Iris pigment epithelial cell (primary cell): ENCODE measurements at regions not wholly inside any gene's neighbourhood (a gene's known extent, or its start where the extent isn't known, plus 50 kb on each side); places are given as distances from the start of the nearest gene placed in this dataset.

Experiments used
- DNase-seq: peaks from one replicate; pipeline ENCODE4 v3.0.0-alpha.2; 2011; ENCODE audit warnings: low read depth

DNA sequence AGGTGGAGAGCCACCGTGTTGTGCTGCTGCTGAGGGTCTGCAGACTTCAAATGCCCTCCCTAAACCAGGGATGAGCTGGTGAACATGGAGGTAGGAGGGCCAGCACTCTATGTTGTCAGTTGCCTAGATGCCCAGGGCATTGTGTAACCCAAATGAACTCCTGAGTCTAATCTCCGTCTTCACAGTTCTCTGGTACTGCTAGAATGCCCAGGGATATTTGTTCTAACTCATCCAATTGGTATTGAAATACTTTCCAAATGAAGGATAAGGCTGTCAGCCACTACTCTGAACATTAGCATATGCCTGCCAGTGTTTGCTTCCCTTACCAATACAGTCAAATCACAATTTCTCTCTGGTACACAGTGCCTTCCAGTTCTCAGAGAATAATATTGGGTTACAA, 492.6 kb downstream of the SLC4A3 start:
- DNase-seq, result no peak

DNA sequence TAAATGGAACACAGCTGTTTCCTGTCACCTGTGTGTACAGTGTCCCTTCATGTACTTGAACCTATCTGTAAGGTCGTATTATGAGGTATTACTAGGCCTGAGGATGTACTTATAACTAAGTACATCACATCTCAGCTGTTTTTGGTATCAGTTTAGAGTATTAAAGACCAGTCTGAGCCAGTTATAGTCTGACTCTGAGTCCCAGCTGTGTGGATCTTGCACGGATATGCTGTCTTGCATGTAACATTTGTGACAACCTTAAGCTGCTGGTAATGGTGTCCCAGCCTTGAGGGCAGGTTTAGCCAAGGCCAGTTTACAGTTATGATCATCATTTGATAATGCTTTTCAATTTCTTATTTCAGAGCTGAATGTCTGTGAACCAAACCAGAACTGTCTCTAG, 496.3 kb downstream of the SLC4A3 start:
- DNase-seq, result no peak

DNA sequence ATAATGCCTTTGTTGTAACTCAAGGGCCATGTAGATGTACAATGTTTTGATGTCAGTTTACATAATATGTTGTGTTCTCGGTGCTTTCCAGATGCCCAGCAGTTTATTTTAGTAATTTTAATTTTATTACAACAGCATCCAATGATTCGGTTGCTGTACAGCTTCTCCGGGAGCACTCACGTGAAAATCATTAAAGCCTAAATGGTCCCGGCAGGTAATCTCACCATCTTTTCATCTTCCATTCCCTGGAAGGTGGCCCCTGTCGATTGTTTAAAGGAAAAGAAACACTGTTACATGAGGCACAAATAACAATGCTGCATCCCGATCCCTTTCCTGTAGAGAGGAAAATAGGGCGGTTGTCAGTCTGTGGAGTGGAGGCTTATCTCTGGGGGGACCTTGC, 498.1 kb downstream of the SLC4A3 start:
- no peak for DNase-seq

DNA sequence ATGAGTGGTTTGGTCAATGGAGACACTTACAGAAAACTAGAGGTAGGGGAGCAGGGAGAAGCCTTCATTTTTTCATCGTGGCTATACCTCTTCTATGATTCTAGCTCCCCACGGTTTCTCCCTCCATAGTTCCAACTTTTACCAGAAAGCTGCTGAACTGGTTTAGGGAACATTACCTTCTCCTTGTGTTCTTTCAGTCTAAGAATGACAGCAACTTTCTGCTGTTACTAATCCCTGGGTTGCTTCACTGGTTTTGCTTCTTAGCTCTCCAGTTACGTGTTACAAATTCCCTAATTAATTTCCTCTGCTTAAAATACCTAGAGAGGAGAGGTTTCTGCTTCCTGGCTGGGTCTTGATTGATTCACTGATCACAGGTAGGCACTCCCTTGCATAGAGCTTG, 499.9 kb downstream of the SLC4A3 start:
- DNase-seq, result no peak

DNA sequence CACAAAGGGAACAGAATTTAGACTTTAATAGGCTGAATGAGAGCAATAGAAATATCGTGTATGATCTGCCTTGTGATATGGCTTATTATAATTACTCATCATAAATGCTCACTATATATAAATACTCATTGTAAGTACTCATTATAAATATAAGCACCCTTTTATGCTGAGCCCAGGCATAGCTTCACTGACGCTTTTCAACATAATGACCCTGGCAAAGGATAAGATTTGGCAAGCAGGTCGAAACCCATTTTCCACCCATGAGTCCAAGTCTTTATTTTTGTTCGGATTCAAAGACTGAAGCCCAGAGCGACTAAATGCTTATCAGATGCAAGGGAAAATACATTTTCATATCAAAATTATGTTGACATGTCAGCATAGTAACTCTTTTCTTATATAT, 500.4 kb downstream of the SLC4A3 start:
- DNase-seq, result no peak

DNA sequence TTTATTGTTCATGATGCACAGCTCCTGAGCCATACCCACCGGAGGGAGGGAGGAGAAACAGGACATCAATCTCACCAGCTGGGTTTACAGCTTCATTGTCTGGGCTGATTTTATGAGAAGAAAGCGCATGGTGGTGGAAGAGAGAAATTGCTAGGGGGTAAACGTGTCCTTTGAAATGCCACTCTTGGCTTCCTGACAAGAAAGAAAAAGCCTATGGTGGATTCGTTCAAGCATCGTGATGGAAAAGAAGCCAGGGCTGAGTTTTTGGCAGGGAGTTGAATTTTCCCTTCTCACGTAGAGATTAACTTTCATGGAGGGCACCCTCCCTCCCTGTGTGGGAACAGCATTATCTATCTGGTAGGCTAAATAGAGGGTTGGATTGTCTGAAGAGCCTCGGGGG, 502.0 kb downstream of the SLC4A3 start:
- no peak for DNase-seq

DNA sequence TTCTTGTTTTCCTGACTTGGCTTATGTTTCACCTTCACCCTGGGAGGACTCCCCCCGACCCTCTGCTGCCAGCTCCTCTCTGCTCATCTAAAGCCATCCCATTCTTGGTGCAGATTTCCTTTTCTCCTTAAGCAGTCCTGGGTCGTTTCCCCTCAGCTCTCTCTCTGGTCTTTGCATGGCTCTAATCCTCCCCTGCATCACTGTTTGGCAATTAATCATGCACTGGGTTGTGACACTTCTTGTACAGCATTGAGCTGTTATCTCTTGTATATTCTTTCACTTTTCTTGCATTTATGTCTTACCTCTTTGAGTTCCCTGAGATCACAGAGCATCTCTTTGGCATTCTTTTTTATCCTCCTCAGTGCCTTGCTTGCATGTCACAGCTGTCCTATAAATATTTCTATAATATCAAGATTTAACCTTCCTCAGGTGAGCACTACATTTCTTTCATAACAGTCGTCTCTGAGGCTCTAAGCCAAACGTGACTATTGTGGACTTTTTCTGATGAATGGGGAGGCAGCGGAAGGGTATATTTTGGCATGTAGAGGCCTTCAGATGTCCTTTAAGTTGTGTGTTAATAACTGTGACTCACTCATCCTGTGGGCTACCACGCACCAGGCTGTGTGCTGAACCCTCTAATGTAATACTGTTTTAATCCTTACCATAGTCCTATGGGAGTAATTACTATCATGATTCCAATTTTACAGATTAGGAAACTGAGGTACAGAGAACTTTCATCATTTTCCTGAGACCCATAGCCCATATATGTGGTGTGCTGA, 507.5 kb downstream of the SLC4A3 start:
- DNase-seq, result peak; percentile 65

DNA sequence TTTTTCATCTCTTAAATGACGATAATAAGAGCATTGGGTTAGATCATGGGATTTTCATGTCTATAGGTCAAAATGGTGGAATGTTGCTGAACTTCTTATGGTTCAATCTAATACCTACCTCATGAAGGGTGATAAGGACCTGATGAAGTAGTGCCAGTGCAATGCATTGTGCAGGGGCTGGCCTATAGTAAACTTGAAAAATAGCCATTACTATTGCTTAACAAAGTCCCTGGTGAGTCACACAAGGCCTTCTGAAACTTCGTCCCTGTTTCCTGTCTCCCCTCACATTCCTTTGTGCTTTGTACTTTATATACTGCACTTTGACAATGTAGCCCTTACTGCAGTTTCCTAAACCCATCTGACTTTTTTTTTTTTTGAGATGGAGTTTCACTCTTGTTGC, 515.9 kb downstream of the SLC4A3 start:
- peak; percentile 81 for DNase-seq

DNA sequence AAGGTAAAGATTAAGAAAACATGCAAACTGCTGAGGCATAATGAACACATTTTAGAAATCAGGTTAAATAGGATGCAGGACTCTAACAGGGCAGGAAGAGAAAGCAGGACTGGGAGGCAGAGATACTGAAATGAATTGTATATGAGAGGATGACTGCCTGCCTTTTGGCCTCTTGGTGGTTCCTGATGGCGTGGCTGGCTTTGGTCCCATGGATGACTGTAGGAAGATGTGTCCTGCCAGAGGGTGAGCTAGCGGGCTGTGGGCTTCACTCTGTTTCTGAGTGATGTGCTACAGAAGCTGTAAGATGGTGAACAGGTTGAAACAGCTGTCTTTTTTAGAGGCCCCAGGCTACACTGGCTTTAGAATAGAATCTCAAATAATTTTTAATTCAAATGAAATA, 517.0 kb downstream of the SLC4A3 start:
- DNase-seq, result peak; percentile 59

DNA sequence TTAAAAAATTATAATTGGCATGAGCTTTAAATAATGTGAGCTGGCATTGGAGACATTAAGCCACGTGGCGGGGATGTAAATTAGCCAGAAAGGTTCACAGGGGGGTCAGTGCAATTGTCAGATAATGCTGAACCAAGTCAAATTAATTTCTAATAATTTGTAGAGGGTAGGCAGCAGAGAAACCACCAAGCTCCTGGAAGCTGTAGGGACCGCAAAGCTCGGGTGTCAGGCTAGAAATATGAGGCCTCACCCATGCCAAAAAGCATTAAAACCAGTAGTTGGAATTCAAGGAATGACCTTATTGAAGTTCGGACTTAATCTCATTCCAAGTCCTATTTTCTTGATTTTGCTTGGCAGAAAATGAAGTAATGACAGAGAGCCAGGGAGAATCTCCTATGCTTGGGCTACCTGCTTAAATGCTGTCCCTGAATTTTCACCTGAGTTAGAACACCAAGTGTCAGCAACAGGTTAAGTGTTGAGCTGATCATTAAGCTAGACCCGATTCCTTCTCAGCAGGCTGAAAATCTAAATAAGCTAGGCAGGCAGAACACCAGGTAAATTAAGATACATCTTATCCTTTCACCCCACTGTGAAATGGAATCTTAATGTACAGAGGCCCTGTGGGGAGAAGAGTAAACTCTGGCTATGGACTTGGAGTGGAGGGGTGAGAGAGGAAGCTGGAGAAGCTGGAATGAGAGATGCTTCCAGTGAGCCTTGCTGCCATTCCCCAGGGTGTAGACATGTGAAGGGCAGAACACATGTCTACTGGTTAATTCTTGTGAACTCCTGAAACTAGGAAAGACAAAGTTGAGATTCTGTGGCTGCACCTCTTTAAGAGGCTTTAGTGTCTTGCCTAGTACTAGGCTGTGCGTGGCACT, 520.0 kb downstream of the SLC4A3 start:
- peak; percentile 67 for DNase-seq

DNA sequence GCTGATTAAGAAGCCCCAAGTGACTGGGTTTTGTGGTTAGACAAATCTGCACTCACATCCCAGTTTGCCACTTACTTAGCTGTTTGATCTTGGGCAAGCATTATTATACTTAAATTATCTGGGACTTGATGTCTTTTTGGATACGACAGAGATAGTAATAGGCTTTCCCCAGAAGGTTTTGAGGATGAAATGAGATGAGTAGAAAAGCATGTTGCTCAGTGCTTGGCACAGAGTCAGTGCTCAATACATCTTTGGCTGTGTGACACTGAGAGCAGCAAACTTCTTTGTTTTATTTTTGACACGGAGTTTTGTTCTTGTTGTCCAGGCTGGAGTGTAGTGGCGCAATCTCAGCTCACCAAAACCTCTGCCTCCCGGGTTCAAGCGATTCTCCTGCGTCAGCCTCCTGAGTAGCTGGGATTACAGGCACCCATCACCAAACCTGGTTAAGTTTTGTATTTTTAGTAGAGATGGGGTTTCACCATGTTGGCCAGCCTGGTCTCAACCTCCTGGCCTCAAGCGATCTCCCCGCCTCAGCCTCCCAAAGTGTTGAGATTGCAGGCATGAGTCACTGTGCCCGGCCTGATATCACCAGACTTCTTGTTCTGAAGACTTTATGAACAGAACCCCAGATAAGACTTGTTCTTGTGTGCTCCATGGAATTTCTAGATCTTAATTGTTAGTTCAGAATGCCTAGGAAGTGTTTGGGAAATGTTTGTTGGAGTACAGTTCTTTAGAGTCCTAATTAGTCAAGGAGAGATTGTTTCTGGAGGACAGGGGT, 521.2 kb downstream of the SLC4A3 start:
- peak; percentile 47 for DNase-seq

DNA sequence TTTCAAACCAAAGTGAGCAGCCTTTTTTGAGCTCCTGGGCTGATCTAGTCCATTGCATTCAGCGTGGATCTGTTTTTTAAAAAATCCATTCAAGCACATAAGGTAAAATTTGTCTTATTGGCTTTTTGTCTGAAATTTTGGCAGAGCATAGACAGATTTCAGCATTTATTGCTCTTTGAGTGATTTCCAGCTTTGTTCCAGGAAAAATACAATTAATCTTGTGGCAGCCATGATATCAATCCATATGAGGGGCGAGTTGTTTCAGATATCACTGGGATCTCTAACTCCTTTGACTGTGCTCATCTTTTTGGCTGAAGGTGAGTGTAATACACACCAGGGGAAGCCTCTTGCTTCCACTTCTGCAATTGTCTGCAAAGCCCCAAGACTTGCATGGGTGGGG, 523.9 kb downstream of the SLC4A3 start:
- DNase-seq, result no peak

DNA sequence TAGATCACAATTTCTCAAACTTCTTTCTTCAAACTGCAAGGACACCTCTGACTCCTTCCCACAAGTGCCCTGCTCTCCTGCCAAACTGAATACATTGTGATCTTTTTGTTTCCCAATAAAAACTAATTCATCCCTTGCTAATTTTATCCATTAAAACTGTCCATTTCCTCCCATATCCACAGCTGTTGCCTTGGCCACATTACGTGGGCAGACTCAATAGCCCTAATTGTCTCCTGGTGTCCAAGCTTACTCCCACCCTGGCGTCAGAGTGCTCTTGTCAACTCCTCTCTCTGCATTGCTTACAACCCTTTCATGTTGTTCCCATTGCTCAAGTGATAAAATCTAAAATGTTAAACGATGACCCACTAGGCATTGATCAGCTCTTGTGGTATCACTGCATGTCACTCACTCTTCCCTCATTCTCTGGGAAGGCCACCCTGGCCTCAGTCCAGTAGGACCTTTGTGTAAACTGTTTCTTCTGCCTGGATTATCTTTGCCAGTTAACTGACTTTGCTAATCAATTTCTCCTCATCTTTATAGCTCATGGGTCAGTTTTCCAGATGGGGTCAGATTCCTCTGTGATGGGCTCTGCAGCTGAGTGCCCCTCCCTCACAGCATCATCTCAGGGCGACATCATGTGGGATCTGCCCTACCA, 525.0 kb downstream of the SLC4A3 start:
- DNase-seq, result no peak

DNA sequence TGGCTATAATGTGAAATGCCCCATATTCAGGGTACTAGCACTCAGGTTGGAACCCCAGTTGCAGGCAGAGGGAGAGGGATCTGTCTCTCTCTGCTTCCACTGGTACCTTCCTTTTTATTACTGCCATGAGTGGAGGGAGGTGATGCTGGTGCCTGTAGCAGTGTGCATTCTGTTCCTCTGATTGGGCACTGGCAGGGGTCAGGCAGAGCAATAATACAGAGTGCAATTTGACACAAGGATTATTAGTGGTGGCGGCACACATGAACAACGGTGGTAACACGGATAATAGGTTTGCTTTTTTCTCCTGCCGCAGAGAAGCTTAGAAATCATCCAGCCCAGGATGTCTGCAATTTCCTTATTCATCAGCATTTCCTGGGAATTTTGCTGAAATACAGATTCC, 525.7 kb downstream of the SLC4A3 start:
- DNase-seq, result no peak

DNA sequence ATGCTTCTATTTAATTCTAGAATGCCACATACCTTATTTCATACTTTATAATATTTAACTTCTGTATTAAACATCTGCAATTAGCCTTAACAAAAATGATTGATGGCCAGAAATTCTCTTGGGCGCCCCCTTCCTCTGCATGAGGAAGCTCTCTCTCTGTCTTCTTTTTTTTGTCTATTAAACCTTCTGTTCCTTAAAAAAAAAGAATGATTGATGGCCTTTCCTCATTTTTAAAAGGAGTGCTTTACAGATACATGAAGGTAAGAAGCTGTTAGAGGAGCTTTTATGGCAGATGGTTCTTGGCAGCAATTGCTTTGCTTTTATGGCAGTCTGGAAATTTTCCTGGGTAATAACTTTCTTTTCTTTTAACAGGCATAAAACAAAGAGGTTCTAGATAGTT, 526.9 kb downstream of the SLC4A3 start:
- DNase-seq, result no peak

DNA sequence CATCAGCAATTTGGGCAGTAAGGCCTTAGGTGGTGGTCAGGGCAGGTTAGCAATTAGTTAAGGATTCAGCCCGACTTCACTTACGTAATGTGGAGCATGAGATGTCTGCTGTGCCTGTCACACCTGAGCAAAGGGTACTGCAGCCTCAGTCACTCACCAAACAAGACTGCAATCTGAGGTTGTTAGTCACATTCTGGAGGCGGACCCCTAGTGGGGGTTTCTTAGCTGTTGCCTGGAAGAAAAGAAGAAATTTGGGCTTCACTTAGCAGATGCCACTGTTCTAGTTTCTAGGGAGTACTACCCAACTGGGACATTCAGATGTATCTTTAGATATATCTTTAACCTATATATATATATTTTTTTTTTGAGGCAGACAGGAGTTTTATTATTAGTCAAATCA, 529.9 kb downstream of the SLC4A3 start:
- DNase-seq, result no peak

DNA sequence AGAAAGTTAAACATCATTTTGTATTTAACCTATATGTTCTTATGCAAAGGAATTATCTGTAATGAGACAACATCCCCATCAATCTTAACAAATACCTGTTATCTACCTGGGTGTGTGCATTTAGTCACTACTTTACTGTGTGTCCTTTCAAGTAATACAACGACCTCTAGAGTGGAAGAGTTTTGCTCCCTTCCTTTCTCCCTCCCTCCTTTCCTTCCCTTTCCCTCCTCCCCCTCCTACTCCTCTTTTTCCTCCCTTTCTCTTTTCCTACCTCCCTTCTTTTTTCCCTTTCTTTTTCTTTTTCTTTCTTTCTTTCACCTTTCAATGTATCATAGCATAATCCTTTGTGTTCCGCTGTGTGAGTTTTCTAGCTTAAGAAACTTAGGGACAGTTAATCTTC, 532.3 kb downstream of the SLC4A3 start:
- DNase-seq, result no peak

DNA sequence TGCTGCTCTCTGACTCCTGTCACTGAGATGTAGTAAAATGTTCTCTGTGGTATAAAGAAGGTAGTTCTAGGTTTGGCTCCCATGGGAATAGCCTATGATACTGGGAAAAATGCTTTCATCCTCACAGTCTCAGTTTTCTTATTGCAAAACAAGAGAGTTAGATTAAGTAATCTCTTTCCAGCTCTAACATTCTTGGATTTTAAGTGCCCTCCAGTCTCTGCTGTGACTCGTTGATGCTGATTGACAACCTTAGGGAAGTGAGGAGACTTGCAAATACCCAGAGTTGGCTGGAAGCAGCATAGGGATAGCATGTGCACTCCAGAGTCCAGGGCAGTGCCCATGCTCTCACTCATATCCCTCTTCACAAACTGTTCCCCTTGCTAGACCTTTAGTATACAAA, 534.9 kb downstream of the SLC4A3 start:
- DNase-seq, result peak; percentile 8

DNA sequence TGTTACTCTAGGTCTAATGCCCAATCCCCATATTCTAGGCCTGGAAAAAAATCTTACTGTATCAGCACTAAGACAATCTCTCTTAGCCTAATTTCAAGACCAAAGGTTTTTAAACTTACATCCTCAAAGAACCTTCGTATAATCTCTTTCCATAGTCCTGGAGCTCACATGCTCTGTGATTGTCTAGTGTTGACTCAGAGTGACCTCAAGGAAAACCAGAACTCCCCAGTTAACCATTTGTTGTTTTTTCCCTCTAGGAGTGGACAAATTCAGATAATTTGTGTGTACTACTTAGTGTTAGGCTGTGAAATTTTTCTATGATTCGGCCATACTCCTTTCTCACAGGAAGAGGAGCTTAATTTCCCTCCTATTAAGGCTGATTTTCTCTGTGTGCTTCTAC, 536.1 kb downstream of the SLC4A3 start:
- DNase-seq, result peak; percentile 10

DNA sequence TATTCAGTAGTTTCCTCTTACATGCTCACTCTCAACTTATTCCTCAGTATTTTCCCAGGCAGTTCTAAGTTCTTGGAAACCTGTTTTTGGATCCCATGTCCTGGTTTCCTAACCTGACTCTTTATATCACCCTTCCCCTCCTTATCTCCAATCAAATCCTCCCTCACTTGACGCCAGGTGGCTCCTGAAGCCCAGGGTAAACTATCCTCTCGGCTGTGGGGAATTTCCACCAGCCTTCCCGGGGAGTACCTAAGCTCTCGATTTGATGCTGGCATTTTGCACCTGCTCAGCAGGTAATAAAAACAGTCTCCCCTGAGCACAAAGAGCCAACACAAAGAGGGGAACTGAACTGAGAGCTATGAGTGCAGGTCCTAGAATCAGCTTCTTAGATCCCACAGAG, 538.0 kb downstream of the SLC4A3 start:
- no peak for DNase-seq

DNA sequence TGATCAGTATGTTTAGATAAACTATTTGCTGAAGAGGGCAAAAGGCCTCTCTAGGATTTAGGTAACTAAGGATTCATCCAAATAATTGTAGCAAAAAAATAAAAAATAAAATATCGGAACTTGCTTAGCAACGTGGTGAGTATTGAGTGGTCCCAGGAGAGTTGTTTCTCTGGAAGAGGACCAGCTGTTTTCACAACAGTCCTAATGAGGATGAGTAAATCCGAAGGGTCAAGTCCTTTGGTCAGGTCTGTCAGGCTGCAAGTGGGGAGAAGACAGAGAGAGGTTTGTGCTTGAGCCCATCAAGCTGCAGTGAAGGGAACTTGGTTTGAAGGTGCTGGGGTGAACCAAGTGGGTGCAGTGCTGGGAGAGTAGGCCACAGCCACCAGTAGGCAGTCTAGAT, 539.2 kb downstream of the SLC4A3 start:
- DNase-seq, result no peak

DNA sequence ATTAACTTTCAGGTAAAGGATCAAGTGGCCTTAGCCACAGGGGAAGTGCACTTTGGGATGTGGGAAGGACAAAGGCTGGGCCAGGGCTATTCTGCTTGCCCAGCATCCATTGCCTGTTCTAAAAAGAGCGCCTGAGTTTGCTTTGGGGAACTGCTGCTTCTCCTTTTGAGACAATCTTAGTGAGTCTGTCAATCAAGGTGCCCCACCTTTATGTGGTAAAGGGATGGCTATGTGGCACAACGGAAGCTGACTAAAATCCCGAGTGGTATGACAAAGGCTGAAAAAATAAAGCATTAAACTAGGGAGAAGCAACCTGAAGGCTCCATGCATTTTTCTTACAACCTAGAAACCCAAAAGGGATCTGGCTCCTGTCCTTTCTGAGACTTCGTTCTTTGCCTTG, 540.5 kb downstream of the SLC4A3 start:
- DNase-seq, result no peak
